ENCODE measurements at regions not wholly inside any gene's neighbourhood (a gene's known extent, or its start where the extent isn't known, plus 50 kb on each side); places are given as distances from the start of the nearest gene placed in this dataset.

DNA sequence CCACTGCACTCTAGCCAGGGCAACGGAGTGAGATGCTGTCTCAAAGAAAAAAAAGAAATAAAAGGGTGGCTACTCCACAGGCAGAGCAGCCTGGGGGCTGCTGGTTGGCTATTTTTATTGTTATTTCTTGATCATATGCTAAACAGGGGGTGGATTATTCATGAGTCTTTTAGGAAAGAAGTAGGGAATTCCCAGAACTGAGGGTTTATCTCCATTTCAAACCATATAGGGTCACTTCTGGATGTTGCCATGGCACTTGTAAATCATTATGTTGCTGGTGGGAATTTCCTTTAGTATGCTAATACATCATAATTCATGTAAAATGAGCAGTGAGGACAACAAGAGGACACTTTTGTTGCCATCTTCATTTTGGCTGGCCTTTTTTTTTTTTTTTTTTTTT, 52.1 kb upstream of the GHITM start:
- TF ChIP-seq, protein P1, sequence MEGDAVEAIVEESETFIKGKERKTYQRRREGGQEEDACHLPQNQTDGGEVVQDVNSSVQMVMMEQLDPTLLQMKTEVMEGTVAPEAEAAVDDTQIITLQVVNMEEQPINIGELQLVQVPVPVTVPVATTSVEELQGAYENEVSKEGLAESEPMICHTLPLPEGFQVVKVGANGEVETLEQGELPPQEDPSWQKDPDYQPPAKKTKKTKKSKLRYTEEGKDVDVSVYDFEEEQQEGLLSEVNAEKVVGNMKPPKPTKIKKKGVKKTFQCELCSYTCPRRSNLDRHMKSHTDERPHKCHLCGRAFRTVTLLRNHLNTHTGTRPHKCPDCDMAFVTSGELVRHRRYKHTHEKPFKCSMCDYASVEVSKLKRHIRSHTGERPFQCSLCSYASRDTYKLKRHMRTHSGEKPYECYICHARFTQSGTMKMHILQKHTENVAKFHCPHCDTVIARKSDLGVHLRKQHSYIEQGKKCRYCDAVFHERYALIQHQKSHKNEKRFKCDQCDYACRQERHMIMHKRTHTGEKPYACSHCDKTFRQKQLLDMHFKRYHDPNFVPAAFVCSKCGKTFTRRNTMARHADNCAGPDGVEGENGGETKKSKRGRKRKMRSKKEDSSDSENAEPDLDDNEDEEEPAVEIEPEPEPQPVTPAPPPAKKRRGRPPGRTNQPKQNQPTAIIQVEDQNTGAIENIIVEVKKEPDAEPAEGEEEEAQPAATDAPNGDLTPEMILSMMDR (IDR thresholded peaks at IDR 0.05): no peak
- TF ChIP-seq POLR2A (IDR thresholded peaks at IDR 0.05): no peak
- no peak for TF ChIP-seq POLR2AphosphoS5 (IDR thresholded peaks at IDR 0.05)
